ENCODE measurements at regions not wholly inside any gene's neighbourhood (a gene's known extent, or its start where the extent isn't known, plus 50 kb on each side); places are given as distances from the start of the nearest gene placed in this dataset.

- TF ChIP-seq, protein P1, sequence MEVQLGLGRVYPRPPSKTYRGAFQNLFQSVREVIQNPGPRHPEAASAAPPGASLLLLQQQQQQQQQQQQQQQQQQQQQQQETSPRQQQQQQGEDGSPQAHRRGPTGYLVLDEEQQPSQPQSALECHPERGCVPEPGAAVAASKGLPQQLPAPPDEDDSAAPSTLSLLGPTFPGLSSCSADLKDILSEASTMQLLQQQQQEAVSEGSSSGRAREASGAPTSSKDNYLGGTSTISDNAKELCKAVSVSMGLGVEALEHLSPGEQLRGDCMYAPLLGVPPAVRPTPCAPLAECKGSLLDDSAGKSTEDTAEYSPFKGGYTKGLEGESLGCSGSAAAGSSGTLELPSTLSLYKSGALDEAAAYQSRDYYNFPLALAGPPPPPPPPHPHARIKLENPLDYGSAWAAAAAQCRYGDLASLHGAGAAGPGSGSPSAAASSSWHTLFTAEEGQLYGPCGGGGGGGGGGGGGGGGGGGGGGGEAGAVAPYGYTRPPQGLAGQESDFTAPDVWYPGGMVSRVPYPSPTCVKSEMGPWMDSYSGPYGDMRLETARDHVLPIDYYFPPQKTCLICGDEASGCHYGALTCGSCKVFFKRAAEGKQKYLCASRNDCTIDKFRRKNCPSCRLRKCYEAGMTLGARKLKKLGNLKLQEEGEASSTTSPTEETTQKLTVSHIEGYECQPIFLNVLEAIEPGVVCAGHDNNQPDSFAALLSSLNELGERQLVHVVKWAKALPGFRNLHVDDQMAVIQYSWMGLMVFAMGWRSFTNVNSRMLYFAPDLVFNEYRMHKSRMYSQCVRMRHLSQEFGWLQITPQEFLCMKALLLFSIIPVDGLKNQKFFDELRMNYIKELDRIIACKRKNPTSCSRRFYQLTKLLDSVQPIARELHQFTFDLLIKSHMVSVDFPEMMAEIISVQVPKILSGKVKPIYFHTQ (CRISPR knock-in tag; IDR thresholded peaks at IDR 0.05) = no peak
Observed at GRCh38 chr2:125559186-125559585, 1096.8 kb upstream of the GYPC start (continued).

GRCh38 chr2:125560855-125561254 is 1095.1 kb upstream of the GYPC start:
- POLR2A ChIA-PET = no interaction called here

DNA sequence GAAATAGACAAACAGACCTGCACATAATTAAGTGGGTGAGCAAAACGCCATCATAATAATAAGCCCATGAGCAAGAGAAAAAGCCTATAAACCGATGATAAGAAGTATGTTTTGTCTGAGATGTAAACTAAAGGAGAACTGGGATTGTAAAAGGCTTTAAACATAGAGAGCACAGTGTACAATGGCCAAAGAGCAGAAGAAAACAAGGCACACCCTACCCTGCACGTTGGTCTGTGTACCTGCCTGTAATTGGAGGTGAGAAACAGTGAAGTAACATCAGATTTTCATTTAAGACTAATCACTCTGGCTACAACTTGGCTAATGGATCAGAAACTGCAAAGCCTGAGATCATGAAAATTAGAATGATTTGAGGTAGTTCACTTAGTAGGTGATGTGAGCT is 1094.7 kb upstream of the GYPC start:
- ChIA-PET POLR2A (no interaction called here), CTCF (no interaction called here)
- no peak for ATAC-seq
- DNase-seq (ENCODE audit: low spot score) = no peak
- Mint-ChIP-seq H3K9me3 (peaks cover 54% of the 10 kb centered on the region), H3K27ac (no peak overlapping the region), H3K27me3 (ENCODE audit: low read depth) (no peaks in the 10 kb centered on the region), H3K36me3 (peaks cover 9% of the 10 kb centered on the region), H3K4me1 (peaks cover 8% of the 10 kb centered on the region), H3K4me3 (no peak overlapping the region)
- TF ChIP-seq ZNF512 (CRISPR knock-in tag; IDR thresholded peaks at IDR 0.05; ENCODE audit: borderline replicate concordance) (no peak), TEAD1 (CRISPR knock-in tag; IDR thresholded peaks at IDR 0.05) (no peak)
- TF ChIP-seq, protein P2, sequence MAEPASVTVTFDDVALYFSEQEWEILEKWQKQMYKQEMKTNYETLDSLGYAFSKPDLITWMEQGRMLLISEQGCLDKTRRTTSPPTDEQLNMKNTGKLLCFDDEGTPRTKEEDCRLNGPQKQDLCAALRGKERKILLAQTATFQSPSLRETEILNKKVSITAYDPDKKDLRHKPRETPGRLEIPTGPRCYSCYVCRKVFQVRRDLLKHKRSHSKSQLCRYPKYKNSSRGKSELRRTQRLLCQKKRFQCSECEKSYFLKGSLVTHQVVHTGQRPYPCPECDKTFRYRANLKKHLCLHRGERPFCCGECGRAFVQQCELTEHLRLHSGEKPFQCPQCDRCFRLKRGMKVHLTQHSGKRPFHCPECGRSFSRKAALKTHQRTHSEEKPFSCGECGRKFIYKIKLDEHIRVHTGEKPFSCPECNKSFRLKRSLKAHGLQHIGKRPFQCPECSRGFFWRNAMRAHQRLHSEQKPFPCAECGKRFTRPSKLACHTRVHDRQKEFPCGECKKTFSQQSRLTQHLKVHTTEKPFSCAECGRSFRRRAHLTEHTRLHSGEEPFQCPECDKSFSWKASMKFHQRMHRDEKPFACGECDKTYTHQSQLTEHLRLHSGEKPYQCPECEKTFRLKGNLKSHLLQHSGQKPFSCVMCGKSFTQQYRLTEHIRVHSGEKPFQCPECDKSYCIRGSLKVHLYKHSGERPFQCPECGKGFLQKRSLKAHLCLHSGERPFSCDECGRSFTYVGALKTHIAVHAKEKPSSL (CRISPR knock-in tag; conservative IDR thresholded peaks at IDR 0.05) = no peak

More at GRCh38 chr2:125560855-125561254, 1095.1 kb upstream of the GYPC start:
- CTCF ChIA-PET = no interaction called here
- H3K4me1 Mint-ChIP-seq = peaks cover 7% of the 10 kb centered on the region
- H3K27ac Mint-ChIP-seq = no peak overlapping the region
- no peak for DNase-seq (ENCODE audit: low spot score)
- TF ChIP-seq ZNF121 (CRISPR knock-in tag; IDR thresholded peaks at IDR 0.05) = no peak
- TF ChIP-seq, protein P3, sequence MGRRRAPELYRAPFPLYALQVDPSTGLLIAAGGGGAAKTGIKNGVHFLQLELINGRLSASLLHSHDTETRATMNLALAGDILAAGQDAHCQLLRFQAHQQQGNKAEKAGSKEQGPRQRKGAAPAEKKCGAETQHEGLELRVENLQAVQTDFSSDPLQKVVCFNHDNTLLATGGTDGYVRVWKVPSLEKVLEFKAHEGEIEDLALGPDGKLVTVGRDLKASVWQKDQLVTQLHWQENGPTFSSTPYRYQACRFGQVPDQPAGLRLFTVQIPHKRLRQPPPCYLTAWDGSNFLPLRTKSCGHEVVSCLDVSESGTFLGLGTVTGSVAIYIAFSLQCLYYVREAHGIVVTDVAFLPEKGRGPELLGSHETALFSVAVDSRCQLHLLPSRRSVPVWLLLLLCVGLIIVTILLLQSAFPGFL (CRISPR knock-in tag; IDR thresholded peaks at IDR 0.05; ENCODE audit: borderline replicate concordance) = no peak
- no peak for TF ChIP-seq TEAD4 (CRISPR knock-in tag; IDR thresholded peaks at IDR 0.05)
- TF ChIP-seq SMAD3 (CRISPR knock-in tag; IDR thresholded peaks at IDR 0.05; ENCODE audit: borderline replicate concordance) = no peak
- no peak for TF ChIP-seq NFYB (CRISPR knock-in tag; conservative IDR thresholded peaks at IDR 0.05; ENCODE audit: low read depth)
- TF ChIP-seq, protein P4, sequence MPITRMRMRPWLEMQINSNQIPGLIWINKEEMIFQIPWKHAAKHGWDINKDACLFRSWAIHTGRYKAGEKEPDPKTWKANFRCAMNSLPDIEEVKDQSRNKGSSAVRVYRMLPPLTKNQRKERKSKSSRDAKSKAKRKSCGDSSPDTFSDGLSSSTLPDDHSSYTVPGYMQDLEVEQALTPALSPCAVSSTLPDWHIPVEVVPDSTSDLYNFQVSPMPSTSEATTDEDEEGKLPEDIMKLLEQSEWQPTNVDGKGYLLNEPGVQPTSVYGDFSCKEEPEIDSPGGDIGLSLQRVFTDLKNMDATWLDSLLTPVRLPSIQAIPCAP (CRISPR knock-in tag; IDR thresholded peaks at IDR 0.05) = no peak
- TF ChIP-seq MXD4 (CRISPR knock-in tag; IDR thresholded peaks at IDR 0.05; ENCODE audit: borderline replicate concordance) = no peak
- TF ChIP-seq ZNF138 (CRISPR knock-in tag; conservative IDR thresholded peaks at IDR 0.05) = no peak
- no peak for TF ChIP-seq JUN (CRISPR knock-in tag; IDR thresholded peaks at IDR 0.05)
- TF ChIP-seq RELA (CRISPR knock-in tag; IDR thresholded peaks at IDR 0.05; ENCODE audit: borderline replicate concordance) = no peak
- no peak for TF ChIP-seq ZNF396 (CRISPR knock-in tag; IDR thresholded peaks at IDR 0.05; ENCODE audit: borderline replicate concordance)
- TF ChIP-seq, protein P5, sequence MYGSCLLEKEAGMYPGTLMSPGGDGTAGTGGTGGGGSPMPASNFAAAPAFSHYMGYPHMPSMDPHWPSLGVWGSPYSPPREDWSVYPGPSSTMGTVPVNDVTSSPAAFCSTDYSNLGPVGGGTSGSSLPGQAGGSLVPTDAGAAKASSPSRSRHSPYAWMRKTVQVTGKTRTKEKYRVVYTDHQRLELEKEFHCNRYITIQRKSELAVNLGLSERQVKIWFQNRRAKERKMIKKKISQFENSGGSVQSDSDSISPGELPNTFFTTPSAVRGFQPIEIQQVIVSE (CRISPR knock-in tag; IDR thresholded peaks at IDR 0.05; ENCODE audit: borderline replicate concordance) = no peak
- TF ChIP-seq, protein P6, sequence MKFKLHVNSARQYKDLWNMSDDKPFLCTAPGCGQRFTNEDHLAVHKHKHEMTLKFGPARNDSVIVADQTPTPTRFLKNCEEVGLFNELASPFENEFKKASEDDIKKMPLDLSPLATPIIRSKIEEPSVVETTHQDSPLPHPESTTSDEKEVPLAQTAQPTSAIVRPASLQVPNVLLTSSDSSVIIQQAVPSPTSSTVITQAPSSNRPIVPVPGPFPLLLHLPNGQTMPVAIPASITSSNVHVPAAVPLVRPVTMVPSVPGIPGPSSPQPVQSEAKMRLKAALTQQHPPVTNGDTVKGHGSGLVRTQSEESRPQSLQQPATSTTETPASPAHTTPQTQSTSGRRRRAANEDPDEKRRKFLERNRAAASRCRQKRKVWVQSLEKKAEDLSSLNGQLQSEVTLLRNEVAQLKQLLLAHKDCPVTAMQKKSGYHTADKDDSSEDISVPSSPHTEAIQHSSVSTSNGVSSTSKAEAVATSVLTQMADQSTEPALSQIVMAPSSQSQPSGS (CRISPR knock-in tag; IDR thresholded peaks at IDR 0.05; ENCODE audit: borderline replicate concordance, low read depth) = no peak
- TF ChIP-seq IRF2 (CRISPR knock-in tag; IDR thresholded peaks at IDR 0.05; ENCODE audit: borderline replicate concordance, low read depth) = no peak
- H3K4me3 Mint-ChIP-seq = no peak overlapping the region
- peaks cover 11% of the 10 kb centered on the region for H3K36me3 Mint-ChIP-seq
- no peaks in the 10 kb centered on the region for H3K27me3 Mint-ChIP-seq (ENCODE audit: low read depth)
- ATAC-seq = no peak
- H3K9me3 Mint-ChIP-seq = peaks cover 54% of the 10 kb centered on the region

Measured in WTC11 (cell line).